Naive thymus-derived CD4-positive, alpha-beta T cell (primary cell): ENCODE measurements at regions not wholly inside any gene's neighbourhood (a gene's known extent, or its start where the extent isn't known, plus 50 kb on each side); places are given as distances from the start of the nearest gene placed in this dataset.
"Not testable (repeated sequence)": the region's sequence is repeated elsewhere in the genome, so short reads cannot be mapped to it uniquely, and the experiment has no call there.

Experiments
- ATAC-seq: fragments of 150-1000 bp; cut with Tn5 transposase; 2 replicates; pipeline ENCODE4 v1.10.0; 2021; ENCODE audit warnings: mild to moderate bottlenecking, moderate library complexity
- CTCF ChIA-PET: fragments of 350-600 bp; sonication (Branson Sonifier 250); formaldehyde crosslinking; loops from one replicate; lab custom pipeline; 2021; ENCODE audit warnings: antibody characterized with exemption; lab: Charles Lee
- POLR2A ChIA-PET: fragments of 350-600 bp; sonication (Branson Sonifier 250); formaldehyde crosslinking; loops from one replicate; lab custom pipeline; 2021; ENCODE audit warnings: antibody characterized with exemption, inconsistent platforms; lab: Charles Lee
- DNase-seq, 9 donors: peaks; one replicate each; pipeline versions ENCODE4 v3.0.0 to v3.0.0-alpha.2; 2020 to 2022; ENCODE audit warnings: mixed read lengths in 1 of 9
- H3K27ac ChIP-seq: one replicate; pipeline ENCODE4 v1.7.0; 2013; ENCODE audit warnings: mild to moderate bottlenecking, low read depth, low read length, moderate library complexity
- H3K27me3 ChIP-seq, 2 donors: one replicate each; pipeline ENCODE4 v1.7.0; 2013; ENCODE audit warnings: low read length in 2 of 2, mild to moderate bottlenecking in 2 of 2, moderate library complexity in 2 of 2; ENCODE audit not compliant: control insufficient read depth in 2 of 2, insufficient read depth in 2 of 2
- H3K36me3 ChIP-seq, 3 experiments: 1 replicate in 2 of 3; 2 replicates in 1 of 3; pipeline ENCODE4 v1.7.0; 2013; ENCODE audit warnings: low read length in 3 of 3, mild to moderate bottlenecking in 3 of 3, moderate library complexity in 1 of 3; ENCODE audit not compliant: insufficient read depth in 3 of 3, control insufficient read depth in 2 of 3
- H3K4me1 ChIP-seq, 2 donors: one replicate each; pipeline ENCODE4 v1.7.0; 2013; ENCODE audit warnings: low read length in 2 of 2, mild to moderate bottlenecking in 2 of 2, moderate library complexity in 1 of 2; ENCODE audit not compliant: control insufficient read depth in 2 of 2, insufficient read depth in 2 of 2
- H3K4me3 ChIP-seq: 2 replicates; pipeline ENCODE4 v1.7.0; 2013; ENCODE audit warnings: mild to moderate bottlenecking, low read length
- H3K9me3 ChIP-seq, 3 experiments: 1 replicate in 2 of 3; 2 replicates in 1 of 3; pipeline ENCODE4 v1.7.0; 2013; ENCODE audit warnings: low read length in 3 of 3; ENCODE audit not compliant: control insufficient read depth in 2 of 3
- H3K27ac Mint-ChIP-seq, 9 donors: one replicate each; pipeline ENCODE4 v1.8.0; 2020 to 2022; ENCODE audit warnings: mixed read lengths in 9 of 9, mild to moderate bottlenecking in 8 of 9, moderate library complexity in 5 of 9, inconsistent platforms in 2 of 9
- H3K27me3 Mint-ChIP-seq, 5 donors: one replicate each; pipeline ENCODE4 v1.8.0; 2021 to 2022; ENCODE audit warnings: mixed read lengths in 5 of 5, mild to moderate bottlenecking in 1 of 5
- H3K36me3 Mint-ChIP-seq, 5 donors: one replicate each; pipeline ENCODE4 v1.8.0; 2020 to 2022; ENCODE audit warnings: mixed read lengths in 5 of 5, mild to moderate bottlenecking in 3 of 5, inconsistent platforms in 1 of 5
- H3K4me1 Mint-ChIP-seq, 7 donors: one replicate each; pipeline ENCODE4 v1.8.0; 2020 to 2022; ENCODE audit warnings: mixed read lengths in 7 of 7, mild to moderate bottlenecking in 3 of 7, inconsistent platforms in 1 of 7
- H3K4me3 Mint-ChIP-seq, 10 donors: one replicate each; pipeline ENCODE4 v1.8.0; 2020 to 2022; ENCODE audit warnings: mild to moderate bottlenecking in 10 of 10, mixed read lengths in 10 of 10, moderate library complexity in 6 of 10, inconsistent platforms in 2 of 10
- H3K9me3 Mint-ChIP-seq, 11 donors: one replicate each; pipeline ENCODE4 v1.8.0; 2020 to 2022; ENCODE audit warnings: mixed read lengths in 11 of 11, mild to moderate bottlenecking in 4 of 11, inconsistent platforms in 1 of 11, moderate library complexity in 1 of 11
- intact Hi-C, 2 donors: fragments of 100-400 bp; cut with micrococcal nuclease; formaldehyde crosslinking; loops; one replicate each; pipeline ENCODE4 v1.15.1; 2023

DNA sequence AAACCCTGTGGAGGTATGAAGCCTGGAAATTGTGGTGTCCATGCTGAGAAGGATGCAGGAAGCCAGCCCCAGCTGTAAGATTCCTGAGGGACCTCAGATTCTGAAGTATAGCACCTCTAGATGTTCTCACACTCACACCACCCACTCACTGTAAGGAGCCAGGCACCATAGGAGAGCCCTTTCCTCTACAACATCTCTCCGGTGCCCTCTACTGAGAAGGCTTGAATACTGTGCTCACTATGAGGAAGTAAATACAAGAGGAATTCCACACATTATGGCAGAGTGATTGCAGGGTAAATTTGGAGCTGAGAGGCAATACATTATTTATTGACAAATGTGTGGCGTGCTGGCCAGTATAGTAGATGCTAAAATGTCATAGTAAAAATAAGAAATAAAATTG is 2414.0 kb upstream of the PCDH20 start:
- H3K36me3 ChIP-seq, H3K9me3 Mint-ChIP-seq, DNase-seq, H3K27ac ChIP-seq, POLR2A ChIA-PET, H3K4me1 ChIP-seq, H3K27ac Mint-ChIP-seq, intact Hi-C loops, CTCF ChIA-PET, H3K27me3 Mint-ChIP-seq, H3K4me3 ChIP-seq, H3K9me3 ChIP-seq, H3K27me3 ChIP-seq, H3K36me3 Mint-ChIP-seq, H3K4me3 Mint-ChIP-seq, H3K4me1 Mint-ChIP-seq: not testable (repeated sequence)
- ATAC-seq: peak; percentile 53

DNA sequence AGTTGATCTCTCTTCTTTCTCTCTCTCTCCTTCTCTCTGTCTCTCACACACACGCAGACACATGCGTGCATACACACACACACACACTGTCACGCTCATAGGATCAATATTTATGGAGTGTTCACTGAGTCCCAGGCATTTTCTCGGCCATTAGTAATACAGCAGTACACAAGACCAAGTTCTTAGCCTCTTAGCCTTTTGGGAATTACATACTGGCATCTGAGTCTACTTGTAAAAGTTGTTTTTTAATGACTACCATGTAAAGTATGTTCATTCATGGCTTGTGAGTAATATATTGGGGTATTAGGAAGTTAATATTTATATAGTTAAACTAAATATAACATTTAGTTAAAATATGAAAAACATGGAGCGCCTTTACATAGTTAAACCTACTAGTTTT is 2406.1 kb upstream of the PCDH20 start:
- H3K27me3 ChIP-seq, H3K36me3 ChIP-seq, CTCF ChIA-PET, DNase-seq, ATAC-seq, H3K9me3 ChIP-seq, H3K36me3 Mint-ChIP-seq, H3K27ac ChIP-seq, H3K4me1 ChIP-seq, H3K27me3 Mint-ChIP-seq, H3K4me1 Mint-ChIP-seq, H3K4me3 ChIP-seq, H3K4me3 Mint-ChIP-seq, H3K27ac Mint-ChIP-seq, intact Hi-C loops, H3K9me3 Mint-ChIP-seq, POLR2A ChIA-PET: not testable (repeated sequence)

DNA sequence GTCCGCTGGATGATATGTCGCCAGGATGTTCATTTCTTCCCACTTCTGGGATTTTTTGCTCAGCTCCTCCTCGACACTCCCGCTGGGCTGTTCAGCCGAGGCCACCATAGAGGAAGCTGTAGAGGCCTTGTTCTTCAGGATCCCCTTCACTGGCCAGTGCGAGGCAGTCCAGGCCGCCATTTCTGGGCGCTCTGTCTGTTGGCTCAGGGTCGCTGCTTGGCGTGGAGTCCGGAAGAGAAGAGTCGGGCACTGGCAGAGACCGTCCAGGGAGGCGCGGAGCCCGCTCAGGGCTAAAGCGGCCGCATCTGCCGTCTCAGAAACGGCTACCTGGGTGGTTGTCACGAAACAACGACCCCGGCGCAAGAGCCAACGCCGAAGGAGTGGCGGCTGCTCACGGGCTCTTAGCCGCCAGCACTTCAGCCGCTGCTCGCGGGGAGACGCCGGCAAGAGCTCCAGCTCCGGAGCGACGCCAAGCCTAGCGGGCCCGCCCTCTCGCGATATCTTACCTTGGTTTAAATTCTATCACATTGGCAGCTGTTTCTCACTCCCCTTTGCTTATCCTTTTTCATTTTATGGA is 2395.9 kb upstream of the PCDH20 start:
- H3K27me3 ChIP-seq, H3K36me3 ChIP-seq, H3K27ac Mint-ChIP-seq, POLR2A ChIA-PET, CTCF ChIA-PET, H3K9me3 ChIP-seq, H3K4me3 ChIP-seq, H3K4me1 Mint-ChIP-seq, H3K4me1 ChIP-seq, ATAC-seq, DNase-seq, H3K27me3 Mint-ChIP-seq, H3K27ac ChIP-seq, intact Hi-C loops, H3K36me3 Mint-ChIP-seq: not testable (repeated sequence)
- H3K4me3 Mint-ChIP-seq: peak overlapping the region in 1 of 10 donors; percentile 42
- peaks cover 0 to 26% (median 5%) of the 10 kb centered on the region in 11 donors for H3K9me3 Mint-ChIP-seq

DNA sequence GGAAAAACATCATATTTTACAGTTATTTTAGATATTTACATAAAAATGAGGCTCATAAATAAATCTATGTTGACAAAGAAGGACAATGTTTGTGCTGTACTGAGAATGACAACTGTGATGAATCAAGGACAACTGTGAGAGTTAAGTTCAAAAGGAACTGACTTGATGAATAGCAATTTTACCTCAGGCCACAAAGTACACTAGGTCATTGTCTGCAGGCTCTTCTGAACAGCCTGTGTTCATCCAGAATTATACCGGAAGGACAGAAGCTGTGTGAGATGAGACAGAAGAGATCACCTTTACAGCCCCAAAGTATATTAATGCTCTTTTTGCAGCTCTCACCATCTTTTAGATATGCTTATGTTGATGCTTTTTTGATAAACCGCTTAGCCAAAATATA is 2375.5 kb upstream of the PCDH20 start:
- H3K36me3 ChIP-seq, H3K4me3 Mint-ChIP-seq, POLR2A ChIA-PET, H3K27ac Mint-ChIP-seq, DNase-seq, ATAC-seq, intact Hi-C loops, CTCF ChIA-PET, H3K27me3 ChIP-seq, H3K4me1 ChIP-seq, H3K4me3 ChIP-seq, H3K9me3 ChIP-seq, H3K36me3 Mint-ChIP-seq, H3K27ac ChIP-seq, H3K4me1 Mint-ChIP-seq, H3K27me3 Mint-ChIP-seq: not testable (repeated sequence)
- peaks cover 0 to 12% (median 3%) of the 10 kb centered on the region in 11 donors for H3K9me3 Mint-ChIP-seq

GRCh38 chr13:63774133-63774532 is 2358.5 kb upstream of the PCDH20 start:
- Histone ChIP-seq H3K36me3 (no peaks in the 10 kb centered on the region), H3K4me3 (no peak overlapping the region), H3K27me3 (no peaks in the 10 kb centered on the region), H3K4me1 (no peaks in the 10 kb centered on the region), H3K9me3 (no peaks in the 10 kb centered on the region), H3K27ac (no peak overlapping the region)
- ChIA-PET CTCF (no interaction called here), POLR2A (no interaction called here)
- no peaks in the 10 kb centered on the region for H3K36me3 Mint-ChIP-seq
- no peak for ATAC-seq
- H3K27ac Mint-ChIP-seq: no peak overlapping the region
- no peak for DNase-seq
- no peaks in the 10 kb centered on the region for H3K27me3 Mint-ChIP-seq
- peaks cover 0 to 10% (median 3%) of the 10 kb centered on the region in 11 donors for H3K9me3 Mint-ChIP-seq
- no peak overlapping the region for H3K4me3 Mint-ChIP-seq
- H3K4me1 Mint-ChIP-seq: no peaks in the 10 kb centered on the region
- intact Hi-C loops: no loop called here

- ATAC-seq: no peak
- H3K36me3 ChIP-seq: no peaks in the 10 kb centered on the region
- H3K4me3 Mint-ChIP-seq: no peak overlapping the region
- ChIA-PET CTCF (no interaction called here), POLR2A (no interaction called here)
- peaks cover 0 to 7% (median 3%) of the 10 kb centered on the region in 11 donors for H3K9me3 Mint-ChIP-seq
- no peak overlapping the region for H3K27ac ChIP-seq
- no peaks in the 10 kb centered on the region for H3K27me3 Mint-ChIP-seq
- H3K9me3 ChIP-seq: no peaks in the 10 kb centered on the region
- no peak for DNase-seq
- no peaks in the 10 kb centered on the region for H3K27me3 ChIP-seq
- H3K27ac Mint-ChIP-seq: no peak overlapping the region
- H3K36me3 Mint-ChIP-seq: no peaks in the 10 kb centered on the region
- intact Hi-C loops: no loop called here
- no peaks in the 10 kb centered on the region for H3K4me1 ChIP-seq
- no peaks in the 10 kb centered on the region for H3K4me1 Mint-ChIP-seq
- no peak overlapping the region for H3K4me3 ChIP-seq
Measured at GRCh38 chr13:63773476-63773875, 2357.8 kb upstream of the PCDH20 start.

DNA sequence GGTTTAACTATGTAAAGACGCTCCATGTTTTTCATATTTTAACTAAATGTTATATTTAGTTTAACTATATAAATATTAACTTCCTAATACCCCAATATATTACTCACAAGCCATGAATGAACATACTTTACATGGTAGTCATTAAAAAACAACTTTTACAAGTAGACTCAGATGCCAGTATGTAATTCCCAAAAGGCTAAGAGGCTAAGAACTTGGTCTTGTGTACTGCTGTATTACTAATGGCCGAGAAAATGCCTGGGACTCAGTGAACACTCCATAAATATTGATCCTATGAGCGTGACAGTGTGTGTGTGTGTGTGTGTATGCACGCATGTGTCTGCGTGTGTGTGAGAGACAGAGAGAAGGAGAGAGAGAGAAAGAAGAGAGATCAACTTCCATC is 2342.0 kb upstream of the PCDH20 start:
- H3K27ac ChIP-seq, H3K36me3 Mint-ChIP-seq, H3K27me3 Mint-ChIP-seq, H3K4me1 Mint-ChIP-seq, CTCF ChIA-PET, H3K9me3 Mint-ChIP-seq, DNase-seq, H3K4me3 Mint-ChIP-seq, H3K27me3 ChIP-seq, POLR2A ChIA-PET, H3K4me1 ChIP-seq, ATAC-seq, H3K4me3 ChIP-seq, H3K36me3 ChIP-seq, H3K27ac Mint-ChIP-seq, intact Hi-C loops, H3K9me3 ChIP-seq: not testable (repeated sequence)
